SJSA1 (cell line): ENCODE measurements at regions not wholly inside any gene's neighbourhood (a gene's known extent, or its start where the extent isn't known, plus 50 kb on each side); places are given as distances from the start of the nearest gene placed in this dataset.

Experiments used
- DNase-seq, 2 experiments: peaks; one replicate each; pipeline ENCODE4 v3.0.0-alpha.2; 2015 to 2020; ENCODE audit warnings: low spot score in 2 of 2, low read depth in 1 of 2
- H3K27ac ChIP-seq: fragments of 250-450 bp; sonication (Bioruptor Pico); 2 replicates; pipeline ENCODE4 v1.5.1; 2020; ENCODE audit warnings: mild to moderate bottlenecking, moderate library complexity
- H3K27me3 ChIP-seq: fragments of 250-450 bp; sonication (Bioruptor Pico); replicated peaks from 2 replicates; pipeline ENCODE4 v1.5.1; 2020; ENCODE audit warnings: mild to moderate bottlenecking, moderate library complexity
- H3K36me3 ChIP-seq: fragments of 250-450 bp; sonication (Bioruptor Pico); 2 replicates; pipeline ENCODE4 v1.5.1; 2020; ENCODE audit warnings: mild to moderate bottlenecking
- H3K4me1 ChIP-seq: fragments of 250-450 bp; sonication (Bioruptor Pico); replicated peaks from 2 replicates; pipeline ENCODE4 v1.6.1; 2021; ENCODE audit warnings: mild to moderate bottlenecking
- H3K4me3 ChIP-seq: fragments of 250-450 bp; sonication (Bioruptor Pico); 2 replicates; pipeline ENCODE4 v1.5.1; 2020; ENCODE audit warnings: mild to moderate bottlenecking
- H3K9me3 ChIP-seq: fragments of 250-450 bp; sonication (Bioruptor Pico); replicated peaks from 2 replicates; pipeline ENCODE4 v1.5.1; 2020; ENCODE audit warnings: mild to moderate bottlenecking

- Histone ChIP-seq H3K4me1 (no peaks in the 10 kb centered on the region), H3K36me3 (no peaks in the 10 kb centered on the region), H3K4me3 (no peak overlapping the region), H3K27me3 (no peaks in the 10 kb centered on the region), H3K9me3 (no peaks in the 10 kb centered on the region), H3K27ac (no peak overlapping the region)
- DNase-seq = no peak
Observed at GRCh38 chr10:64275774-64276173, 754.6 kb downstream of the REEP3 start.

GRCh38 chr10:64277536-64277935, 756.3 kb downstream of the REEP3 start:
- Histone ChIP-seq H3K4me3 (no peak overlapping the region), H3K27ac (no peak overlapping the region), H3K4me1 (no peaks in the 10 kb centered on the region), H3K27me3 (no peaks in the 10 kb centered on the region), H3K9me3 (no peaks in the 10 kb centered on the region), H3K36me3 (no peaks in the 10 kb centered on the region)
- no peak for DNase-seq

DNA sequence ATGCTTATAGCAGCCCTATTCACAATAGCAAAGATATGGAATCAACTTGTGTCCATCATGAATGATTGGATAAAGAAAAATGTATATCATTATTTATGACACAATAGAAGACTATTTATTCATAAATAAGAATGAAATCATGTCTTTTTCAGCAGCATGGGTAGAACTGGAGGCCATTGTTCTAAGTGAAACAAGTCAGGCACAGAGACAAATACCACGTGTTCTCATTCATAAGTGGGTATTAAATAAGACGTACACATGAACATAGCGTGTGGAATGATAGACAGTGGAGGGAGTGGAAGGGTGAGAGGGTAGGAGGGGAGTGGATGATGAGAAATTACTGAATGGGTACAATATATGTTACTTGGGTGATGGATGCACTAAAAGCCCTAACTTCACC, 762.4 kb downstream of the REEP3 start:
- Histone ChIP-seq H3K27me3 (no peaks in the 10 kb centered on the region), H3K27ac (no peak overlapping the region), H3K4me3 (no peak overlapping the region), H3K9me3 (no peaks in the 10 kb centered on the region), H3K4me1 (no peaks in the 10 kb centered on the region), H3K36me3 (no peaks in the 10 kb centered on the region)
- no peak for DNase-seq

- Histone ChIP-seq H3K27me3 (no peaks in the 10 kb centered on the region), H3K36me3 (no peaks in the 10 kb centered on the region), H3K4me3 (no peak overlapping the region), H3K4me1 (no peaks in the 10 kb centered on the region), H3K9me3 (no peaks in the 10 kb centered on the region), H3K27ac (no peak overlapping the region)
- no peak for DNase-seq
Observed at GRCh38 chr10:64286533-64286932, 765.3 kb downstream of the REEP3 start.

DNA sequence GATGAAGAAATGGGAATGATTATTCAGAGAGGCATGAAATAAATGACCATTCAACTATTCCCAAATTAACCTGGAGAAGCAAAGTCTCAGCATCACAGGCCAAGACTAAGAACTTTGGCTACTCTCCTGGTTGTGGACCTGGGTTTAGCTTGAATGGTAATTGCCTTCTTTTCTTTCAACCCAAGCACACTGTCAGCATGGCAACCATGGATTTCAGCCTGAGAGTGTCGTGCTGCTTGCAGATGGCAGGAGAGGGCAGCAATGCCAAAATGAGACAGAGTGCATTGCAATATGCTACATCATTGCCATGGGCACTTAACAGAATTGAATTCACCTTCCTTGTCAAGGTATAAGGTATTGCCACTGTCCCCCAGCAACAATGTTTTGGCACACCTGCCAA, 767.2 kb downstream of the REEP3 start:
- Histone ChIP-seq H3K27ac (no peak overlapping the region), H3K36me3 (no peaks in the 10 kb centered on the region), H3K27me3 (no peaks in the 10 kb centered on the region), H3K4me3 (no peak overlapping the region), H3K9me3 (no peaks in the 10 kb centered on the region), H3K4me1 (no peaks in the 10 kb centered on the region)
- no peak for DNase-seq

DNA sequence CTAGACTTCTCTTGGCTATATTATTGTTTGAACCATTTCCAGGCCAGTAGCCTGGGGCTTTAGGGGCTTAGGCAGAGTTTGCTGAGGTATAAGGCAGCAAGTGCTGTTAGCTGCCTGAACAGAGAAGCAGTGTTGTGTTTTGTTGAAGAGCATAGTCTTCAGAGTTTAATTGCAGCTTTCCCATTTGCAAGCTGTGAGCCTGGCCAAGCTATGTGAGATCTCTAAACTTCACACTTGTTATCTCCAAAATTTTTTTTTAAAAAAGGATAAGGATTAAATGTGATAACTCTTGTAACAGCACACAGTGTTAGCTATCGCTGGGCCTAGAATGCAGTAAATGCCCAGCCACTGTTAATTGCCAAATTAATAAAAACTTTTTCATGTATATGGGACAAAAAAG, 782.4 kb downstream of the REEP3 start:
- Histone ChIP-seq H3K4me3 (no peak overlapping the region), H3K9me3 (no peaks in the 10 kb centered on the region), H3K36me3 (no peaks in the 10 kb centered on the region)

GRCh38 chr10:64306729-64307327, 785.6 kb downstream of the REEP3 start:
- Histone ChIP-seq H3K36me3 (no peaks in the 10 kb centered on the region), H3K27me3 (no peaks in the 10 kb centered on the region), H3K9me3 (no peaks in the 10 kb centered on the region), H3K27ac (no peak overlapping the region), H3K4me1 (no peaks in the 10 kb centered on the region), H3K4me3 (no peak overlapping the region)
- DNase-seq = no peak

More for the DNA sequence above, 782.4 kb downstream of the REEP3 start:
- DNase-seq = no peak
- Histone ChIP-seq H3K27me3 (no peaks in the 10 kb centered on the region), H3K4me1 (no peaks in the 10 kb centered on the region), H3K27ac (no peak overlapping the region)

- no peaks in the 10 kb centered on the region for H3K36me3 ChIP-seq
- no peaks in the 10 kb centered on the region for H3K4me1 ChIP-seq
- no peak overlapping the region for H3K4me3 ChIP-seq
- no peaks in the 10 kb centered on the region for H3K9me3 ChIP-seq
- DNase-seq = no peak
- H3K27me3 ChIP-seq = no peaks in the 10 kb centered on the region
- H3K27ac ChIP-seq = no peak overlapping the region
Observed at GRCh38 chr10:64312876-64313275, 791.7 kb downstream of the REEP3 start.

- H3K27me3 ChIP-seq = no peaks in the 10 kb centered on the region
- H3K36me3 ChIP-seq = no peaks in the 10 kb centered on the region
- H3K4me3 ChIP-seq = no peak overlapping the region
- no peak overlapping the region for H3K27ac ChIP-seq
- DNase-seq = no peak
- no peaks in the 10 kb centered on the region for H3K9me3 ChIP-seq
- H3K4me1 ChIP-seq = no peaks in the 10 kb centered on the region
Observed at GRCh38 chr10:64313967-64314366, 792.8 kb downstream of the REEP3 start.

- Histone ChIP-seq H3K27me3 (no peaks in the 10 kb centered on the region), H3K9me3 (no peaks in the 10 kb centered on the region), H3K36me3 (no peaks in the 10 kb centered on the region), H3K27ac (no peak overlapping the region), H3K4me3 (no peak overlapping the region), H3K4me1 (no peaks in the 10 kb centered on the region)
- no peak for DNase-seq
Observed at GRCh38 chr10:64316416-64316815, 795.2 kb downstream of the REEP3 start.

- no peak overlapping the region for H3K4me3 ChIP-seq
- H3K4me1 ChIP-seq = no peaks in the 10 kb centered on the region
- no peak overlapping the region for H3K27ac ChIP-seq
- no peaks in the 10 kb centered on the region for H3K36me3 ChIP-seq
- no peaks in the 10 kb centered on the region for H3K9me3 ChIP-seq
- DNase-seq = no peak
- H3K27me3 ChIP-seq = no peaks in the 10 kb centered on the region
Observed at GRCh38 chr10:64316833-64317232, 795.6 kb downstream of the REEP3 start.

DNA sequence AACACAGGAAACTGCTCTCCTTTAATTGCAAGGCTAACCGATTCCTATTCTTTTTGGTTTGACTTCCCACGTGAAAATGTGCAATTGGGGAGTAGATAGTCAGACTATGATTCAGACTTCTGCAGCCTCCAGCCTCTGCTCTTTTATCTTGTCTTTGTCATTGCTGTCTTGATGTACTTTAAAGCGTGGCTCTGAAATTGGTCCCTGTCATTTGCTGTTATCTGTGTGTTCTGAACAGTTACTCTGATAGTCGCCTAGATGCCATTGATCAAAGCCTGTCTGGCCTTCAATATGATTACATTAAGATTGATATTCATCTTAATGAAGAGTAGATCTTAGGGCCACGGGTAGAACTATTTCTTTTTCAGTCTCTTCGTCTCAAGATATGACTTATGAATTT, 799.2 kb downstream of the REEP3 start:
- Histone ChIP-seq H3K27ac (no peak overlapping the region), H3K36me3 (no peaks in the 10 kb centered on the region), H3K4me1 (no peaks in the 10 kb centered on the region), H3K9me3 (no peaks in the 10 kb centered on the region), H3K4me3 (no peak overlapping the region), H3K27me3 (no peaks in the 10 kb centered on the region)
- DNase-seq = no peak

- H3K27me3 ChIP-seq = no peaks in the 10 kb centered on the region; the same call in 1 of the 2 replicates
- H3K4me3 ChIP-seq = no peak overlapping the region
- H3K9me3 ChIP-seq = no peaks in the 10 kb centered on the region
- H3K4me1 ChIP-seq = no peaks in the 10 kb centered on the region
- no peak for DNase-seq
- no peaks in the 10 kb centered on the region for H3K36me3 ChIP-seq
- H3K27ac ChIP-seq = no peak overlapping the region
Observed at GRCh38 chr10:64329510-64329909, 808.3 kb downstream of the REEP3 start.

GRCh38 chr10:64332551-64332950, 811.4 kb downstream of the REEP3 start:
- H3K9me3 ChIP-seq = no peaks in the 10 kb centered on the region
- no peaks in the 10 kb centered on the region for H3K4me1 ChIP-seq
- H3K4me3 ChIP-seq = no peak overlapping the region
- no peaks in the 10 kb centered on the region for H3K36me3 ChIP-seq
- no peak for DNase-seq
- H3K27ac ChIP-seq = no peak overlapping the region
- H3K27me3 ChIP-seq = no peaks in the 10 kb centered on the region; the same call in 1 of the 2 replicates

GRCh38 chr10:64334084-64334483, 812.9 kb downstream of the REEP3 start:
- Histone ChIP-seq H3K27ac (no peak overlapping the region), H3K27me3 (no peaks in the 10 kb centered on the region; the same call in 1 of the 2 replicates), H3K9me3 (no peaks in the 10 kb centered on the region), H3K4me3 (no peak overlapping the region), H3K4me1 (no peaks in the 10 kb centered on the region), H3K36me3 (no peaks in the 10 kb centered on the region)
- DNase-seq = no peak
